Caco-2 (cell line): ENCODE measurements at regions not wholly inside any gene's neighbourhood (a gene's known extent, or its start where the extent isn't known, plus 50 kb on each side); places are given as distances from the start of the nearest gene placed in this dataset.

Experiments used
- BruUV-seq: library from RNA; stranded (reverse); fragments of 400-500 nt; replicated peaks from 2 replicates; lab custom pipeline; 2021; lab: Mats Ljungman, UMichigan
- CTCF ChIA-PET: fragments of 300-600 bp; sonication (Branson Sonifier 250); formaldehyde crosslinking; loops from one replicate; lab custom pipeline; 2022; ENCODE audit warnings: antibody characterized with exemption; lab: Charles Lee
- POLR2A ChIA-PET: fragments of 300-600 bp; sonication (Branson Sonifier 250); formaldehyde crosslinking; loops from one replicate; lab custom pipeline; 2022; ENCODE audit warnings: antibody characterized with exemption; lab: Charles Lee
- DNase-seq, 2 experiments: peaks; one replicate each; pipeline versions ENCODE4 v3.0.0 to v3.0.0-alpha.2; 2020 to 2022
- H3K27me3 ChIP-seq: replicated peaks from 2 replicates; pipeline ENCODE4 v1.6.0; 2011; ENCODE audit warnings: low read length; ENCODE audit not compliant: control insufficient read depth, insufficient read depth
- H3K36me3 ChIP-seq: 2 replicates; pipeline ENCODE4 v1.5.1; 2011; ENCODE audit warnings: low read length; ENCODE audit not compliant: control insufficient read depth, insufficient read depth
- H3K4me1 ChIP-seq: fragments of 250-450 bp; sonication (Bioruptor Pico); 2 replicates; pipeline ENCODE4 v1.5.1; 2020; ENCODE audit warnings: mild to moderate bottlenecking
- H3K4me3 ChIP-seq: 2 replicates; pipeline ENCODE4 v1.5.1; 2011; ENCODE audit warnings: low read depth, mild to moderate bottlenecking, control low read depth, low read length
- H3K9me3 ChIP-seq: fragments of 250-450 bp; sonication (Bioruptor Pico); 2 replicates; pipeline ENCODE4 v1.5.1; 2020; ENCODE audit warnings: mild to moderate bottlenecking, moderate library complexity
- H3K27ac Mint-ChIP-seq: one replicate; pipeline ENCODE4 v1.8.0; 2022; ENCODE audit warnings: mixed read lengths; ENCODE audit not compliant: unreplicated experiment
- H3K27me3 Mint-ChIP-seq: one replicate; pipeline ENCODE4 v1.8.0; 2022; ENCODE audit warnings: mixed read lengths; ENCODE audit not compliant: insufficient read depth, unreplicated experiment
- H3K36me3 Mint-ChIP-seq: one replicate; pipeline ENCODE4 v1.8.0; 2022; ENCODE audit warnings: mild to moderate bottlenecking, mixed read lengths; ENCODE audit not compliant: insufficient read depth, unreplicated experiment
- H3K4me1 Mint-ChIP-seq: one replicate; pipeline ENCODE4 v1.8.0; 2022; ENCODE audit warnings: low read depth, mixed read lengths; ENCODE audit not compliant: unreplicated experiment
- H3K4me3 Mint-ChIP-seq: one replicate; pipeline ENCODE4 v1.8.0; 2022; ENCODE audit warnings: mild to moderate bottlenecking, moderate library complexity, mixed read lengths; ENCODE audit not compliant: unreplicated experiment
- H3K9me3 Mint-ChIP-seq: one replicate; pipeline ENCODE4 v1.8.0; 2022; ENCODE audit warnings: mixed read lengths; ENCODE audit not compliant: unreplicated experiment
- CTCF ChIP-seq, 2 experiments: fragments of 200-600 bp in 1 of 2; IDR thresholded peaks; 1 replicate in 1 of 2; 2 replicates in 1 of 2; pipeline versions ENCODE4 v1.5.1 to v1.8.0; 2011 to 2022; ENCODE audit warnings: antibody characterized with exemption in 1 of 2, control low read depth in 1 of 2, inconsistent platforms in 1 of 2, low read depth in 1 of 2, low read length in 1 of 2, mild to moderate bottlenecking in 1 of 2, moderate library complexity in 1 of 2; ENCODE audit not compliant: insufficient read depth in 1 of 2, severe bottlenecking in 1 of 2, unreplicated experiment in 1 of 2
- intact Hi-C: fragments of 100-400 bp; cut with micrococcal nuclease; formaldehyde crosslinking; loops from one replicate; pipeline ENCODE4 v1.10.0; 2022; ENCODE audit not compliant: unreplicated experiment

GRCh38 chr9:7333719-7334118 lies 465.9 kb downstream of the DMAC1 start:
- no peak overlapping the region for H3K27ac Mint-ChIP-seq
- CTCF ChIA-PET = no interaction called here
- no peaks in the 10 kb centered on the region for H3K36me3 Mint-ChIP-seq
- Histone ChIP-seq H3K4me1 (no peaks in the 10 kb centered on the region), H3K27me3 (no peaks in the 10 kb centered on the region), H3K4me3 (no peak overlapping the region), H3K36me3 (no peaks in the 10 kb centered on the region), H3K9me3 (no peaks in the 10 kb centered on the region)
- peaks cover 11% of the 10 kb centered on the region for H3K27me3 Mint-ChIP-seq
- POLR2A ChIA-PET = no interaction called here
- no TSS peak for BruUV-seq
- intact Hi-C loops = no loop called here
- H3K4me3 Mint-ChIP-seq = no peak overlapping the region
- no peak for TF ChIP-seq CTCF (IDR thresholded peaks at IDR 0.05; ENCODE audit: insufficient read depth in 1 of 2, low read depth in 1 of 2, low read length in 1 of 2, severe bottlenecking in 1 of 2, unreplicated experiment in 1 of 2)
- H3K4me1 Mint-ChIP-seq = no peaks in the 10 kb centered on the region
- no peak for DNase-seq
- no peaks in the 10 kb centered on the region for H3K9me3 Mint-ChIP-seq

- intact Hi-C loops = no loop called here
- no peaks in the 10 kb centered on the region for H3K9me3 Mint-ChIP-seq
- H3K27me3 Mint-ChIP-seq = peaks cover 11% of the 10 kb centered on the region
- no peaks in the 10 kb centered on the region for H3K4me1 Mint-ChIP-seq
- H3K27ac Mint-ChIP-seq = no peak overlapping the region
- H3K36me3 ChIP-seq = no peaks in the 10 kb centered on the region
- no TSS peak for BruUV-seq
- no peaks in the 10 kb centered on the region for H3K4me1 ChIP-seq
- no peaks in the 10 kb centered on the region for H3K27me3 ChIP-seq
- TF ChIP-seq CTCF (IDR thresholded peaks at IDR 0.05; ENCODE audit: insufficient read depth in 1 of 2, low read depth in 1 of 2, low read length in 1 of 2, severe bottlenecking in 1 of 2, unreplicated experiment in 1 of 2) = no peak
- no peaks in the 10 kb centered on the region for H3K9me3 ChIP-seq
- H3K4me3 ChIP-seq = no peak overlapping the region
- no peak overlapping the region for H3K4me3 Mint-ChIP-seq
- POLR2A ChIA-PET = no interaction called here
- CTCF ChIA-PET = no interaction called here
- H3K36me3 Mint-ChIP-seq = no peaks in the 10 kb centered on the region
- DNase-seq = no peak
These were observed 466.8 kb downstream of the DMAC1 start for GRCh38 chr9:7332780-7333179.

GRCh38 chr9:7328453-7328852 lies 471.1 kb downstream of the DMAC1 start:
- TF ChIP-seq CTCF (IDR thresholded peaks at IDR 0.05; ENCODE audit: insufficient read depth in 1 of 2, low read depth in 1 of 2, low read length in 1 of 2, severe bottlenecking in 1 of 2, unreplicated experiment in 1 of 2) = no peak
- BruUV-seq = no TSS peak
- H3K27me3 Mint-ChIP-seq = peaks cover under 1% of the 10 kb centered on the region

More at GRCh38 chr9:7328453-7328852, 471.1 kb downstream of the DMAC1 start:
- Histone ChIP-seq H3K9me3 (no peaks in the 10 kb centered on the region), H3K4me1 (no peaks in the 10 kb centered on the region), H3K4me3 (no peak overlapping the region), H3K27me3 (no peaks in the 10 kb centered on the region), H3K36me3 (no peaks in the 10 kb centered on the region)
- H3K36me3 Mint-ChIP-seq = no peaks in the 10 kb centered on the region
- intact Hi-C loops = no loop called here
- H3K9me3 Mint-ChIP-seq = no peaks in the 10 kb centered on the region
- DNase-seq = no peak
- CTCF ChIA-PET = no interaction called here
- H3K27ac Mint-ChIP-seq = no peak overlapping the region
- no peak overlapping the region for H3K4me3 Mint-ChIP-seq
- POLR2A ChIA-PET = no interaction called here
- no peaks in the 10 kb centered on the region for H3K4me1 Mint-ChIP-seq
